Stimulated activated memory B cell treated with anti-CD40 and anti-IgM and Interleukin-4, amounts not matched to agents 10 μg/mL and 1 μg/mL and 100 μg/mL, for 72 hours (primary cell): ENCODE measurements at regions not wholly inside any gene's neighbourhood (a gene's known extent, or its start where the extent isn't known, plus 50 kb on each side); places are given as distances from the start of the nearest gene placed in this dataset.

Experiments used
- ATAC-seq: fragments of 150-1000 bp; cut with Tn5 transposase; 2 replicates; pipeline ENCODE4 v1.10.0; 2021
- H3K27ac Mint-ChIP-seq: one replicate; pipeline ENCODE4 v1.8.0; 2022; ENCODE audit warnings: mild to moderate bottlenecking, mixed read lengths
- H3K27me3 Mint-ChIP-seq: one replicate; pipeline ENCODE4 v1.8.0; 2022; ENCODE audit warnings: mixed read lengths
- H3K36me3 Mint-ChIP-seq: one replicate; pipeline ENCODE4 v1.8.0; 2022; ENCODE audit warnings: mixed read lengths
- H3K4me1 Mint-ChIP-seq: one replicate; pipeline ENCODE4 v1.8.0; 2022; ENCODE audit warnings: mixed read lengths
- H3K4me3 Mint-ChIP-seq: one replicate; pipeline ENCODE4 v1.8.0; 2022; ENCODE audit warnings: mild to moderate bottlenecking, moderate library complexity, mixed read lengths
- H3K9me3 Mint-ChIP-seq: one replicate; pipeline ENCODE4 v1.8.0; 2022; ENCODE audit warnings: mixed read lengths

DNA sequence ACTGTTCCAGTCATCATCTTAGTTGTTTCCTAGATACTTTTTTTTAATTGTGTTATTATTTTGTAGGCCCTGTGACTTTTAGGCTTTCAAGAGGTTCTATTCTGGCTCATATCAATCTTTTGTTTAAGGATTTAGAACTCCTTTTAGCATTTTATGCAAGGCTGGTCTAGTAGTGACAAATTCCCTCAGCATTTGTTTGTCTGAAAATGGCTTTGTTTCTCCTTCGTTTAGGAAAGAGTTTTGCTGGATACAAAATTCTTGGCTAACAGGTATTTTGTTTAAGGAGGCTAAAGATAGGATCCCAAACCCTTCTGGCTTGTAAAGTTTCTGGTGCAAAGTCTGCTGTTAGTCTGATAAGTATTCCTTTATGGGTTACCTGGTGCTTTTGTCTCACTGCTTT, 116.6 kb upstream of the SLC66A3 start:
- Mint-ChIP-seq H3K27me3 (peaks cover 50% of the 10 kb centered on the region), H3K27ac (no peak overlapping the region), H3K4me3 (no peak overlapping the region), H3K4me1 (no peaks in the 10 kb centered on the region), H3K9me3 (peaks cover 30% of the 10 kb centered on the region), H3K36me3 (no peaks in the 10 kb centered on the region)
- no peak for ATAC-seq

- Mint-ChIP-seq H3K27me3 (peaks cover 49% of the 10 kb centered on the region), H3K36me3 (no peaks in the 10 kb centered on the region), H3K9me3 (peaks cover 23% of the 10 kb centered on the region), H3K27ac (no peak overlapping the region), H3K4me1 (no peaks in the 10 kb centered on the region), H3K4me3 (no peak overlapping the region)
- ATAC-seq, result no peak
These were observed 114.3 kb upstream of the SLC66A3 start for GRCh38 chr2:11040992-11041391.

GRCh38 chr2:11042841-11043240, 112.4 kb upstream of the SLC66A3 start:
- no peak for ATAC-seq
- no peaks in the 10 kb centered on the region for H3K36me3 Mint-ChIP-seq
- no peak overlapping the region for H3K4me3 Mint-ChIP-seq
- no peaks in the 10 kb centered on the region for H3K4me1 Mint-ChIP-seq
- peaks cover 10% of the 10 kb centered on the region for H3K9me3 Mint-ChIP-seq
- peaks cover 30% of the 10 kb centered on the region for H3K27me3 Mint-ChIP-seq
- no peak overlapping the region for H3K27ac Mint-ChIP-seq

- Mint-ChIP-seq H3K27ac (no peak overlapping the region), H3K4me3 (no peak overlapping the region), H3K4me1 (no peaks in the 10 kb centered on the region), H3K27me3 (peaks cover 28% of the 10 kb centered on the region), H3K36me3 (no peaks in the 10 kb centered on the region), H3K9me3 (peaks cover 10% of the 10 kb centered on the region)
- ATAC-seq, result no peak
These were observed 112.0 kb upstream of the SLC66A3 start for GRCh38 chr2:11043245-11043644.

GRCh38 chr2:11044201-11044600, 111.1 kb upstream of the SLC66A3 start:
- ATAC-seq, result no peak

DNA sequence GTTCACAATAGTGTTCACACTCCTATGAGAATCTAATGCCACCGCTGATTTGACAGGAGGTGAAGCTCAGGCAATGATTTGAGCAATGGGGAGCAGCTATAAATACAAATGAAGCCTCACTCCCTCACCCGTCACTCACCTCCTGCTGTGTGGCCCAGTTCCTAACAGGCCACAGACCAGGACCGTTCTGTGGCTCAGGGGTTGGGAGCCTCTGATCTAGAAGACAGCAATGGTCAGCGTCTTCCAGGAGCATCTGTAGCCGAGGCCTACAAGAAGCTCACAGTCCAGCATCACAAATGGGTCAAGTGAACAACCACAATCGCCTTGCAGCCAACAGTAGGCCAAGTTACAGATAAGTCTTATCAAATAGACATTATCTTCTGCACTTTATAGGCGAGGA, 110.0 kb upstream of the SLC66A3 start:
- ATAC-seq, result no peak
- Mint-ChIP-seq H3K4me3 (no peak overlapping the region), H3K27ac (no peak overlapping the region), H3K27me3 (peaks cover 28% of the 10 kb centered on the region), H3K9me3 (no peaks in the 10 kb centered on the region), H3K4me1 (no peaks in the 10 kb centered on the region), H3K36me3 (no peaks in the 10 kb centered on the region)

More at GRCh38 chr2:11044201-11044600, 111.1 kb upstream of the SLC66A3 start:
- peaks cover 8% of the 10 kb centered on the region for H3K9me3 Mint-ChIP-seq
- peaks cover 28% of the 10 kb centered on the region for H3K27me3 Mint-ChIP-seq
- no peak overlapping the region for H3K27ac Mint-ChIP-seq
- no peaks in the 10 kb centered on the region for H3K36me3 Mint-ChIP-seq
- no peaks in the 10 kb centered on the region for H3K4me1 Mint-ChIP-seq
- H3K4me3 Mint-ChIP-seq, result no peak overlapping the region

DNA sequence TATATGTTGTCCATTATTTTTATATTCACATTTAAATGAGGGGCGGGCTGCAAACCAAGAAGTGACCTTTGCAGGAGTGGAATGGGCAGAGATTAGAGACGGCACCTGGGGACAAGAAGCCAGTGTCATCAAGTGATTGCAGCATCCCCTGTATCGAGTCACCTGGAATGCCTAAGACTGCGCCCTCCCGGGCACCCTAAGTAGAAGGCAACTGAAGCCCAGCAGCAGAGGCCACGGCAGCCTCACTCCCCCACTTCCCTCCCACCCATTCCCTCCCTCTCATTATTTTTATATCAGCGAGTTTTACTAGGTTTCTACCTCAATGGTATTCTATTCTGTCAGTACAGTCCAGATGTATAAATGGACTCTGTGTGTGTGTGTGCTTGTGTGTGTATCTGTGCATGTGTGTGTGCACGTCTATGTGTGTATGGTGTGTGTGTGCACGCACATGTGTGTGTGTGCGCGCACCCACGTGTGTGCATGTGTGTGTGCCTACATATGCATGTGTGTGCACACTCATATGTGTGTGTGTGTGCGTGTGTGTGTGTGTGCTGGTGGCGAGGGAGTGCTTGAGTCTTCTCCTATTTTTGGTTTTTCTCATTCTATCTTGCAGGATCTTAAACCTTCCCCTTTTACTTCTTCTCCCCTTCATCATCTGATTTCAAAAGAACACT, 106.8 kb upstream of the SLC66A3 start:
- no peaks in the 10 kb centered on the region for H3K36me3 Mint-ChIP-seq

GRCh38 chr2:11050565-11050964, 104.7 kb upstream of the SLC66A3 start:
- no peak for ATAC-seq
- H3K27me3 Mint-ChIP-seq, result peaks cover 20% of the 10 kb centered on the region
- H3K36me3 Mint-ChIP-seq, result no peaks in the 10 kb centered on the region
- H3K9me3 Mint-ChIP-seq, result no peaks in the 10 kb centered on the region
- H3K4me1 Mint-ChIP-seq, result no peaks in the 10 kb centered on the region
- no peak overlapping the region for H3K27ac Mint-ChIP-seq
- no peak overlapping the region for H3K4me3 Mint-ChIP-seq

More for the DNA sequence above, 106.8 kb upstream of the SLC66A3 start:
- no peak overlapping the region for H3K27ac Mint-ChIP-seq
- ATAC-seq, result peak; percentile 22
- H3K4me3 Mint-ChIP-seq, result no peak overlapping the region
- no peaks in the 10 kb centered on the region for H3K9me3 Mint-ChIP-seq
- H3K27me3 Mint-ChIP-seq, result peaks cover 13% of the 10 kb centered on the region
- H3K4me1 Mint-ChIP-seq, result no peaks in the 10 kb centered on the region

- Mint-ChIP-seq H3K27me3 (peaks cover 20% of the 10 kb centered on the region), H3K4me1 (no peaks in the 10 kb centered on the region)
These were observed 104.0 kb upstream of the SLC66A3 start for GRCh38 chr2:11051280-11051679.

GRCh38 chr2:11053546-11053945, 101.7 kb upstream of the SLC66A3 start:
- ATAC-seq, result no peak
- no peaks in the 10 kb centered on the region for H3K36me3 Mint-ChIP-seq
- H3K27me3 Mint-ChIP-seq, result peaks cover 20% of the 10 kb centered on the region
- no peak overlapping the region for H3K4me3 Mint-ChIP-seq
- H3K27ac Mint-ChIP-seq, result no peak overlapping the region
- no peaks in the 10 kb centered on the region for H3K4me1 Mint-ChIP-seq
- H3K9me3 Mint-ChIP-seq, result no peaks in the 10 kb centered on the region

More at GRCh38 chr2:11051280-11051679, 104.0 kb upstream of the SLC66A3 start:
- Mint-ChIP-seq H3K4me3 (no peak overlapping the region), H3K36me3 (no peaks in the 10 kb centered on the region), H3K9me3 (no peaks in the 10 kb centered on the region), H3K27ac (no peak overlapping the region)
- ATAC-seq, result no peak

DNA sequence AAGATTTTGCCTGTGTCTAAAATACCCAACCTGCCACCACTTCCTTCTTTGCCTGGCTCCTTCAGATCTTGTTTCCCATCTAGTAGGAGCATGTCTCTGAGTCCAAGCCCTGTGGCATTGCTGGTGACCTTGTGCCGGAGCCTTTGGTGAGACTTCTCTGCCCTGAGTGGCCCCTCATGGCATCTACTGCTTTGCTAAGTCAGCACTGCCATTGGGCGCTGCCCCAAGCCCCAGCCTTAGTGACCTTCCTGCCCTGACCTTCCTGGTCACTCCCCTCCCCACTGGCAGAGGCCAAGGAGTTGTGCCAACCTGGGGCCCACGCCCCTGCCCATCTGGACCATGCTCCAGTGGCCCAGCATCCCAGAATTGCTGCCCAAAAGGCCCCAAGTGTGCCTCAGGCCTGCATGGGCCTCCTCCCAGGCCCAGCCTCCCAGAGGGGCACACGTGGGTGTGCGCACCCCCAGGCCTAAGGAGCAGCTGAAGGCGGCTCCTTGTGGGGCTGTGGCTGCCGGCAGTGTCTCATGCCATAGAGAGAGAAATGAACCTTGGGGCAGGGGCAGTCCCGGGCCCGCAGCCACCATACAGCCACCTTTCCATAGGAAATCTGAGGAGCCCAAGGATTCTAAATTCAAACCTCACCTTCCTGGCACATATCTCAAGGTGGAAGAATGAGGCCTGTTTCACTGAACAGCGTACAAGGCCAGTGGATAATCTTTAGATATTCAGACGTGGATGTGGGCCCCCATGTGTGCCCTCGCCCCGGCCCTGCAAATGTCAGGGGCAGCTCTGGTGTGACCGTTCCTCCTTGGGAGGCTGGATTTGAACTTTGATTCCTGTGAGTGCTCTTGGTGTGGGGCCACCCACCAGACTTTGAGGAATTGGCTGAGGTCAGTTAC, 100.2 kb upstream of the SLC66A3 start:
- no peak overlapping the region for H3K4me3 Mint-ChIP-seq
- H3K9me3 Mint-ChIP-seq, result peaks cover 3% of the 10 kb centered on the region
- no peaks in the 10 kb centered on the region for H3K36me3 Mint-ChIP-seq
- no peaks in the 10 kb centered on the region for H3K4me1 Mint-ChIP-seq
- H3K27ac Mint-ChIP-seq, result no peak overlapping the region
- H3K27me3 Mint-ChIP-seq, result peaks cover 20% of the 10 kb centered on the region
- peak; percentile 16 for ATAC-seq

DNA sequence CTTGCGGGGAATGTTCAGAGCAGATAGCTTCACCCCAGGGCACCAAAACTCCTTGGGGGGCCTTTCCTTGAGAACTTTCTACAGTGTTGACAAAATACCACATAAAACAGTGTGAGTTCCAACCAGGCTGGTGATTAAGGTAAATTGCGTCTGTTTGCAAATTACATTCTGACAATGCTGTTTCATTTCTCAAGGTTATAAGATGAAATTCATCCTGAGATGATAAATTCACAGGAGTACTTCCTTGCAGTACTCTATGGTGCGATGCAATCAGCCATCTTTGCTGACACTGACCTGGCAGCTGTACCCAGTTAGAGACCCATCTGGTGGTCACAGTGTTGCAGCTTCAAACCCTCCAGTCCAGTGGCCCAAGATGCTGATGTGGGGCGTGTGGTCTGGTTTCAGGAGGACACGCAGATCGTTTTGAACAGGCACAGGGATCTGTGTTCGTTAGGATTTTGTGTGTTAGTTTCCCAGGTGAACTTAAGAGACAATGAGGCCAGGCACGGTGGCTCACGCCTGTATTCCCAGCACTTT, 99.5 kb upstream of the SLC66A3 start:
- Mint-ChIP-seq H3K4me1 (no peaks in the 10 kb centered on the region), H3K27me3 (peaks cover 20% of the 10 kb centered on the region), H3K4me3 (no peak overlapping the region), H3K36me3 (no peaks in the 10 kb centered on the region), H3K9me3 (peaks cover 7% of the 10 kb centered on the region), H3K27ac (no peak overlapping the region)
- ATAC-seq, result no peak

- Mint-ChIP-seq H3K27me3 (peaks cover 15% of the 10 kb centered on the region), H3K27ac (no peak overlapping the region), H3K9me3 (peaks cover 11% of the 10 kb centered on the region), H3K4me1 (no peaks in the 10 kb centered on the region), H3K36me3 (no peaks in the 10 kb centered on the region), H3K4me3 (no peak overlapping the region)
- ATAC-seq, result no peak
These were observed 98.7 kb upstream of the SLC66A3 start for GRCh38 chr2:11056614-11057013.

DNA sequence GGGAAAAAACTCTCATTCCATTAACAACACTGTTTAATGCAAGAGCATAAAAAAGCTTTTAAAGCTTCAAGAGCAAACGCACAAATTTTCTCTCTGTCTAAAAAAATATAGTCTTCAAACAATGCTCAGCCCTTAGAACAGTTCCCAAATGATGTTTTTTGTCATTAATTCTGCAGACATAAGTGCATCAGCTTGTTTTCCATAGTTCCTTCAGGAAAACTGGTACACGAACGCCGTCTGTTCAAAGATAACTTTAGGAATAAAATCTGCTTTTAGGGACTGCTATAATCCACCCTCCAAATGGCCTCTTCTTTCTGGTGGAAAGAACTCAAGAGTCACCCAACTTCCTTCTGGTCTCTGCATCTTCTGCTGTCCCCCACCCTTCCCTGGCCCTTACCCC, 98.2 kb upstream of the SLC66A3 start:
- no peaks in the 10 kb centered on the region for H3K4me1 Mint-ChIP-seq
- H3K36me3 Mint-ChIP-seq, result no peaks in the 10 kb centered on the region
- peaks cover 11% of the 10 kb centered on the region for H3K27me3 Mint-ChIP-seq
- peaks cover 11% of the 10 kb centered on the region for H3K9me3 Mint-ChIP-seq
- H3K27ac Mint-ChIP-seq, result no peak overlapping the region
- H3K4me3 Mint-ChIP-seq, result no peak overlapping the region
- no peak for ATAC-seq

DNA sequence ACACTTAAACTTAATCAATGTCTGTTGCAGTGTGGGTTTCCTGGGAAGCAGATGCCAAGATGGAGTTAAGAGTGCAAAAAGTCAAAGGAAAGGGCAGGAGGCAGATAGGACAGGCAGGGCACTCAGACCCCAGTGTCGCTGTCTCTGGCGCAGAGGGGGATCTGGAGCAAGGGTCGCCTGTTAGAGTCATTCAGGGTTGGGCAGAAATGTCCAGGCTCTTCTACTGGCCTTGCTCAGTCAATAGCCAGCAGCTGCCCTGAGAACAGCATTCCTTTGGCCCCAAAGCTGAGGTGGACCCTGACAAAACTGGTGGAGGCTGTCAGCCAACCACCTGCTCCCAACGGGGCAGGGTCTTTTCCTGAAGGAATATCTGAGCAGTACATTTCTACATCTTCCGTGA, 97.1 kb upstream of the SLC66A3 start:
- H3K27ac Mint-ChIP-seq, result no peak overlapping the region
- no peaks in the 10 kb centered on the region for H3K4me1 Mint-ChIP-seq
- no peak overlapping the region for H3K4me3 Mint-ChIP-seq
- no peaks in the 10 kb centered on the region for H3K36me3 Mint-ChIP-seq
- H3K9me3 Mint-ChIP-seq, result peaks cover 12% of the 10 kb centered on the region
- H3K27me3 Mint-ChIP-seq, result peaks cover 11% of the 10 kb centered on the region
- no peak for ATAC-seq
